Neural progenitor cell (in vitro differentiated cells): ENCODE measurements at regions not wholly inside any gene's neighbourhood (a gene's known extent, or its start where the extent isn't known, plus 50 kb on each side); places are given as distances from the start of the nearest gene placed in this dataset.

ENCODE experiments used
- CTCF ChIP-seq: fragments of 200-600 bp; sonication (generic); IDR thresholded peaks from 2 replicates; pipeline ENCODE4 v1.5.1; 2017; ENCODE audit warnings: antibody characterized with exemption, mild to moderate bottlenecking
- EZH2phosphoT487 ChIP-seq: fragments of 200-600 bp; sonication (generic); IDR thresholded peaks from 2 replicates; pipeline ENCODE4 v1.6.1; 2017; ENCODE audit warnings: antibody characterized with exemption

DNA sequence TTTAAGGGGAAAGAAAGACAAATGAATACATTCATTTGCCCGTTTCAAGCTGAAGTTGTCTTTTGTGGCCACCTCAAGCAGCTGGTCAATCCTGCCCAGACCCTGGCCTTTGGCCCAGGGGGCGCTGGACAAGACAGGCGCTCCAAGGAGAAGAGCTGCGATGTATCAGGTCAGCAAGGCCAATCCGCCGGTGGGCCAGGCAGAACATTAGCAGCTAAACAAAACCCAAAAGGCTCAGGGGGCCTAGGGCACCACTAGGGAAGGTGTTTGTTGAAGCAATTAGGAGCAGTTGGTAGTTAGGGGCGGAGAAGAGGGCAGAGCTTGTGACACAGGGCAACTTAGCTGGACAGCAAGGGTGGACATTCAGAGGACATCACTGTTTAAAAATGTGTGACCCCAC is 60.8 kb upstream of the TMEM33 start:
- peak; percentile 22 for TF ChIP-seq CTCF
- TF ChIP-seq EZH2phosphoT487, result no peak
